ENCODE measurements at regions not wholly inside any gene's neighbourhood (a gene's known extent, or its start where the extent isn't known, plus 50 kb on each side); places are given as distances from the start of the nearest gene placed in this dataset.

DNA sequence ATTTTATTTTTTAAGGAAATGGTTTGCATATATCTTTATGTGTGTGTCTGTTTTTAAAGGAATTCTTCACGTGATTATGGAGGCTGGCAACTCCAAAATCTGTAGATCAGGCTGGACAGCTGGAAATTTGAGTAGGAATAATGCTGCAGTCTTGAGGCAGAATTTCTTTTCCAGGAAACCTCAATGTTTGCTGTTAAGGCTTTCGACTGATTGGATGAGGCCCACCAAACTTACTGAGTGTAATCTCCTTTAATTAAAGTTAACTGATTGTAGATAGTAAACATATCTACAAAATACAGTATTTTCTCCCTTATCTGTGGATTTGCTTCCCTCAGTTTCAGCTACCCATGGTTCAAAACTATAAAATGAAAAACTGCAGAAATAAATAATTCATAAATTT lies 883.1 kb downstream of the TTLL7 start:
- TF ChIP-seq CTCF (IDR thresholded peaks at IDR 0.05; ENCODE audit: low read length) = no peak
- no peak for TF ChIP-seq EZH2 (IDR thresholded peaks at IDR 0.05; ENCODE audit: borderline replicate concordance, low read length)
